Mesodermal cell (in vitro differentiated cells): ENCODE measurements at regions not wholly inside any gene's neighbourhood (a gene's known extent, or its start where the extent isn't known, plus 50 kb on each side); places are given as distances from the start of the nearest gene placed in this dataset.

Source experiments
- H3K27ac ChIP-seq: 2 replicates; pipeline ENCODE4 v1.7.0; 2013; ENCODE audit warnings: mild to moderate bottlenecking, low read depth, low read length, moderate library complexity; ENCODE audit not compliant: severe bottlenecking
- H3K36me3 ChIP-seq: 2 replicates; pipeline ENCODE4 v1.7.1; 2013; ENCODE audit warnings: mild to moderate bottlenecking, low read length, moderate library complexity; ENCODE audit not compliant: control insufficient read depth, insufficient read depth
- H3K4me1 ChIP-seq: one replicate; pipeline ENCODE4 v1.7.1; 2013; ENCODE audit warnings: mild to moderate bottlenecking, low read length; ENCODE audit not compliant: insufficient read depth, control insufficient read depth, poor library complexity, severe bottlenecking
- H3K4me3 ChIP-seq: 2 replicates; pipeline ENCODE4 v1.7.0; 2013; ENCODE audit warnings: low read length, control low read depth, mild to moderate bottlenecking; ENCODE audit not compliant: insufficient read depth, poor library complexity, severe bottlenecking; ENCODE audit errors: extremely low read depth
- H3K9me3 ChIP-seq: 2 replicates; pipeline ENCODE4 v1.7.1; 2013; ENCODE audit warnings: mild to moderate bottlenecking, low read length, moderate library complexity; ENCODE audit not compliant: control insufficient read depth
- WGBS, 2 experiments: methylation state at CpG; one replicate each; pipeline ENCODE4 v1.1.5; 2013; ENCODE audit warnings: missing lambda C conversion rate in 2 of 2; ENCODE audit not compliant: insufficient coverage in 2 of 2; 5-methylcytosine and 5-hydroxymethylcytosine counted together

GRCh38 chr4:83728191-83728590 lies 192.3 kb downstream of the GPAT3 start:
- no peak overlapping the region for H3K27ac ChIP-seq
- H3K4me3 ChIP-seq, result no peak overlapping the region
- H3K36me3 ChIP-seq, result no peaks in the 10 kb centered on the region
- H3K9me3 ChIP-seq, result no peaks in the 10 kb centered on the region
- no peaks in the 10 kb centered on the region for H3K4me1 ChIP-seq

GRCh38 chr4:83725336-83726085 lies 189.6 kb downstream of the GPAT3 start:
- no peak overlapping the region for H3K27ac ChIP-seq
- H3K9me3 ChIP-seq, result no peaks in the 10 kb centered on the region
- no peaks in the 10 kb centered on the region for H3K4me1 ChIP-seq
- H3K4me3 ChIP-seq, result no peak overlapping the region
- no peaks in the 10 kb centered on the region for H3K36me3 ChIP-seq
- 95 to 100% methylated on average over 4 of the region's 6 CpGs for WGBS, 2 experiments

GRCh38 chr4:83724485-83725335 lies 188.8 kb downstream of the GPAT3 start:
- no peak overlapping the region for H3K27ac ChIP-seq
- WGBS, 2 experiments, result 84 to 96% methylated on average over 5 to 11 of the region's 14 CpGs

GRCh38 chr4:83723609-83724008 lies 187.7 kb downstream of the GPAT3 start:
- Histone ChIP-seq H3K27ac (no peak overlapping the region), H3K4me3 (no peak overlapping the region), H3K36me3 (no peaks in the 10 kb centered on the region), H3K9me3 (no peaks in the 10 kb centered on the region), H3K4me1 (no peaks in the 10 kb centered on the region)
- WGBS, 2 experiments, result 95 to 100% methylated on average over 4 of the region's 6 CpGs

More at GRCh38 chr4:83724485-83725335, 188.8 kb downstream of the GPAT3 start:
- Histone ChIP-seq H3K4me1 (no peaks in the 10 kb centered on the region), H3K36me3 (no peaks in the 10 kb centered on the region), H3K9me3 (no peaks in the 10 kb centered on the region), H3K4me3 (no peak overlapping the region)

- Histone ChIP-seq H3K27ac (no peak overlapping the region), H3K4me3 (no peak overlapping the region), H3K9me3 (no peaks in the 10 kb centered on the region), H3K36me3 (no peaks in the 10 kb centered on the region), H3K4me1 (no peaks in the 10 kb centered on the region)
- WGBS, 2 experiments, result 83 to 92% methylated on average over 3 to 4 of the region's 5 CpGs
Observed at GRCh38 chr4:83722730-83723269, 186.9 kb downstream of the GPAT3 start.

GRCh38 chr4:83716874-83717273 lies 181.0 kb downstream of the GPAT3 start:
- no peaks in the 10 kb centered on the region for H3K36me3 ChIP-seq
- no peaks in the 10 kb centered on the region for H3K9me3 ChIP-seq
- H3K4me1 ChIP-seq, result no peaks in the 10 kb centered on the region
- H3K4me3 ChIP-seq, result no peak overlapping the region
- no peak overlapping the region for H3K27ac ChIP-seq

- Histone ChIP-seq H3K4me1 (no peaks in the 10 kb centered on the region), H3K36me3 (no peaks in the 10 kb centered on the region), H3K27ac (no peak overlapping the region), H3K9me3 (no peaks in the 10 kb centered on the region), H3K4me3 (no peak overlapping the region)
Observed at GRCh38 chr4:83712890-83713289, 177.0 kb downstream of the GPAT3 start.

- Histone ChIP-seq H3K4me1 (no peaks in the 10 kb centered on the region), H3K36me3 (no peaks in the 10 kb centered on the region), H3K4me3 (no peak overlapping the region), H3K27ac (no peak overlapping the region), H3K9me3 (no peaks in the 10 kb centered on the region)
- WGBS, 2 experiments, result 92 to 94% methylated on average over 6 to 7 of the region's 7 CpGs
Observed at GRCh38 chr4:83709627-83710026, 173.7 kb downstream of the GPAT3 start.

- Histone ChIP-seq H3K9me3 (no peaks in the 10 kb centered on the region), H3K36me3 (no peaks in the 10 kb centered on the region), H3K4me1 (no peaks in the 10 kb centered on the region), H3K27ac (no peak overlapping the region), H3K4me3 (no peak overlapping the region)
- 35 to 50% methylated on average over 2 of the region's 6 CpGs for WGBS, 2 experiments
Observed at GRCh38 chr4:83708500-83709175, 172.7 kb downstream of the GPAT3 start.

- Histone ChIP-seq H3K27ac (no peak overlapping the region), H3K4me3 (no peak overlapping the region), H3K4me1 (no peaks in the 10 kb centered on the region), H3K36me3 (no peaks in the 10 kb centered on the region), H3K9me3 (peaks cover 5% of the 10 kb centered on the region)
- 82 to 93% methylated on average over 2 of the region's 2 CpGs for WGBS, 2 experiments
Observed at GRCh38 chr4:83704786-83705185, 168.9 kb downstream of the GPAT3 start.
